ENCODE measurements at regions not wholly inside any gene's neighbourhood (a gene's known extent, or its start where the extent isn't known, plus 50 kb on each side); places are given as distances from the start of the nearest gene placed in this dataset.
"Not testable (repeated sequence)": the region's sequence is repeated elsewhere in the genome, so short reads cannot be mapped to it uniquely, and the experiment has no call there.

DNA sequence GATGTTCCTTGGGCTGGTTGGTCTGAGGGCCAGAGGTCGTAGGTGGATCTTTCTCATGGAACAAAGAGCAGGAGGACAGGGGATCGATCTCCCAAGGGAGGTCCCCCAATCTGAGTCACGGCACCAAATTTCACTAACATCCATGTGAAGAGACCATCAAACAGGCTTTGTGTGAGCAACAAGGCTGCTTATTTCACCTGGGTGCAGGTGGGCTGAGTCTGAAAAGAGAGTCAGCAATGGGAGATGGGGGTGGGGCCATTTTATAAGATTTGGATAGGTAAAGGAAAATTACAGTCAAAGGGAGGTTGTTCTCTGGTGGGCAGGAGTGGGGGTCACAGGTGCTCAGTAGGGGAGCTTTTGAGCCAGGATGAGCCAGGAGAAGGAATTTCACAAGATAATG is 334.0 kb upstream of the HTR1E start:
- not testable (repeated sequence) for H3K36me3 Mint-ChIP-seq; H3K27ac Mint-ChIP-seq; H3K27me3 Mint-ChIP-seq; H3K4me3 Mint-ChIP-seq; H3K9me3 Mint-ChIP-seq (ENCODE audit: low read depth); H3K4me1 Mint-ChIP-seq (ENCODE audit: low read depth)

DNA sequence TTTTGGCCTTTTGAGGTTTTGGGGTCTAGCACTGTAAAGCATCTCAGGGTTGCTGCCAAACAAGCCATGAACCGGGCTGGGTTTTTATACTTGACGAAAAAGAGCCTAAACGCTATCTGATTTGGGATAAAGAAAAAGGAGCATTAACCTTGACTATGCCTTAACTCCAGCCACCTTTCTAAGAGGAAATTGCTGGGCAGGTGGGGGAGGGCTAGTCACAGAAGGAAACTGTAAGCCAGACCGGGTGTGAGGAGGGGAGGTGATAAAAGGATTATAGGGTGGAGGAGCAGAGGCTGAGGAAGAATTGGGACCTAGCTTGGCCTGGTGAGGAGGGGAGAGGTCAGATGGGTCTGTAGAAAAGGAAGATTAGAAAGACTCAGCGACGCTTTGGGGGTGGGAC is 335.2 kb upstream of the HTR1E start:
- H3K27ac Mint-ChIP-seq; H3K4me1 Mint-ChIP-seq (ENCODE audit: low read depth); H3K9me3 Mint-ChIP-seq (ENCODE audit: low read depth); H3K4me3 Mint-ChIP-seq; H3K27me3 Mint-ChIP-seq; H3K36me3 Mint-ChIP-seq: not testable (repeated sequence)

GRCh38 chr6:86598969-86599368 is 338.4 kb upstream of the HTR1E start:
- H3K9me3 Mint-ChIP-seq (ENCODE audit: low read depth); H3K4me1 Mint-ChIP-seq (ENCODE audit: low read depth); H3K4me3 Mint-ChIP-seq; H3K27me3 Mint-ChIP-seq; H3K36me3 Mint-ChIP-seq; H3K27ac Mint-ChIP-seq: not testable (repeated sequence)

- no peaks in the 10 kb centered on the region for H3K36me3 Mint-ChIP-seq
- no peaks in the 10 kb centered on the region for H3K4me1 Mint-ChIP-seq (ENCODE audit: low read depth)
- no peak overlapping the region for H3K27ac Mint-ChIP-seq
- no peaks in the 10 kb centered on the region for H3K9me3 Mint-ChIP-seq (ENCODE audit: low read depth)
- no peaks in the 10 kb centered on the region for H3K27me3 Mint-ChIP-seq
- no peak overlapping the region for H3K4me3 Mint-ChIP-seq
Measured at GRCh38 chr6:86595641-86596040, 341.7 kb upstream of the HTR1E start.

DNA sequence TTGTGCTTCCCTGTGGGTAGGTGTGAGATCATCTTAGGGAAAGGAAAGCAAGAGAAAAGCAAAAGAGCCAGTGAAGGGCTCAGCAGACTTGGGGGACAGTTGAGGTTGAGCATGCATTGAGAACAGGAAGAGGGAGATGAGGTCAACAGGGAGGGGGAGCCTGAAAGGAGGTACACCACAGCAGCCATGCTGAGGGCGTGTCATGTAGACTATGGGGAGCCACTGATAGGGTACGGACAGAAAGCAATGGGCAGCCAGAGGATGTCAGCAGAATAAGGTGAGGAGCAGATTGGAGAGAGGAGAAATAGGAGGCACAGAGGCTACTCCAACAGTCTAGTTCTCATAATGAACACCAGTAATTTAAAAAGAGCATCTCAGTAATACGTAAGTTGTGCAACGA is 351.1 kb upstream of the HTR1E start:
- no peaks in the 10 kb centered on the region for H3K36me3 Mint-ChIP-seq
- peaks cover 20% of the 10 kb centered on the region for H3K9me3 Mint-ChIP-seq (ENCODE audit: low read depth)
- H3K27me3 Mint-ChIP-seq, result no peaks in the 10 kb centered on the region

GRCh38 chr6:86581833-86582232 is 355.5 kb upstream of the HTR1E start:
- H3K9me3 Mint-ChIP-seq (ENCODE audit: low read depth), result peaks cover 35% of the 10 kb centered on the region
- H3K27ac Mint-ChIP-seq, result no peak overlapping the region
- no peaks in the 10 kb centered on the region for H3K4me1 Mint-ChIP-seq (ENCODE audit: low read depth)
- no peaks in the 10 kb centered on the region for H3K36me3 Mint-ChIP-seq
- H3K4me3 Mint-ChIP-seq, result no peak overlapping the region
- no peaks in the 10 kb centered on the region for H3K27me3 Mint-ChIP-seq

More for the DNA sequence above, 351.1 kb upstream of the HTR1E start:
- Mint-ChIP-seq H3K4me3 (no peak overlapping the region), H3K27ac (no peak overlapping the region), H3K4me1 (ENCODE audit: low read depth) (no peaks in the 10 kb centered on the region)

DNA sequence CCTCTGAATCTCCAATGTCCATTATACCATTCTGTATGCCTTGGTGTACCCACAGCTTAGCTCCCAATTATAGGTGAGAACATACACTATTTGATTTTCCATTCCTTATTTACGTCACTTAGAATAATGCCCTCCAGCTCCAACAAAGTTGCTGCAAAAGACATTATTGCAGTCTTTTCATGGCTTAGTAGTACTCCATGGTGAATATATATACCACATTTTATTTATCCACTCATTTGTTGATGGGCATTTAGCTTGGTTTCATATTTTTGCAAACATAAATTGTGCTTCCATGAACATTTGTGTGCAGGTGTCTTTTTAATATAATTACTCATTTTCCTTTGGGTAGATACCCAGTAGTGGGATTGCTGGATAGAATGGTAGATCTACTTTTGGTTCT is 374.1 kb upstream of the HTR1E start:
- Mint-ChIP-seq H3K4me1 (ENCODE audit: low read depth) (no peaks in the 10 kb centered on the region), H3K9me3 (ENCODE audit: low read depth) (peaks cover 8% of the 10 kb centered on the region), H3K27me3 (no peaks in the 10 kb centered on the region), H3K36me3 (no peaks in the 10 kb centered on the region), H3K4me3 (no peak overlapping the region), H3K27ac (no peak overlapping the region)

- Mint-ChIP-seq H3K9me3 (ENCODE audit: low read depth) (peaks cover under 1% of the 10 kb centered on the region), H3K36me3 (no peaks in the 10 kb centered on the region), H3K4me1 (ENCODE audit: low read depth) (no peaks in the 10 kb centered on the region), H3K27me3 (no peaks in the 10 kb centered on the region), H3K4me3 (no peak overlapping the region), H3K27ac (no peak overlapping the region)
Measured at GRCh38 chr6:86558318-86558717, 379.0 kb upstream of the HTR1E start.

GRCh38 chr6:86537292-86537861 is 400.0 kb upstream of the HTR1E start:
- H3K4me1 Mint-ChIP-seq (ENCODE audit: low read depth), result no peaks in the 10 kb centered on the region
- no peak overlapping the region for H3K27ac Mint-ChIP-seq
- no peaks in the 10 kb centered on the region for H3K27me3 Mint-ChIP-seq
- H3K9me3 Mint-ChIP-seq (ENCODE audit: low read depth), result peaks cover 4% of the 10 kb centered on the region
- no peaks in the 10 kb centered on the region for H3K36me3 Mint-ChIP-seq
- H3K4me3 Mint-ChIP-seq, result no peak overlapping the region

DNA sequence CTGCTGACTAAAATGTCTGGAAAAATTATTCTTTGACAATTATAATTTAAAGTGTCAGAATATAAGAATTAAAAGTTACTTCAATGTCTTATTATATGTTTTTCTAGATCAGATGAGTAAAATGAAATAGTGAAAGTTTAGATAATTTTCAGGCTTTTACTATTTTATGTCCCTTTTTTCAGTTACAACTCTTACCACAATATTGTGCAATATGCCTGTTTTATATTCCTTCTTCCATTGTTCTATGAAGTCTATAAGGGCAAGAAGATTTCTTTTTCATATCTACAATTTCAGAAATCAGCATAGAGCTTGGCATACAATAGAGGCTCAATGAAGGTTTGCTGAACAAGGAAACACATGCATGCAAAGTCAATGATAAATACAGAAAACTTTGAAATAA is 401.2 kb upstream of the HTR1E start:
- H3K27me3 Mint-ChIP-seq, result no peaks in the 10 kb centered on the region
- H3K4me1 Mint-ChIP-seq (ENCODE audit: low read depth), result no peaks in the 10 kb centered on the region
- H3K27ac Mint-ChIP-seq, result no peak overlapping the region
- H3K4me3 Mint-ChIP-seq, result no peak overlapping the region
- no peaks in the 10 kb centered on the region for H3K36me3 Mint-ChIP-seq
- H3K9me3 Mint-ChIP-seq (ENCODE audit: low read depth), result peaks cover 4% of the 10 kb centered on the region

- no peaks in the 10 kb centered on the region for H3K4me1 Mint-ChIP-seq (ENCODE audit: low read depth)
- H3K27me3 Mint-ChIP-seq, result no peaks in the 10 kb centered on the region
- H3K27ac Mint-ChIP-seq, result no peak overlapping the region
- no peak overlapping the region for H3K4me3 Mint-ChIP-seq
- no peaks in the 10 kb centered on the region for H3K36me3 Mint-ChIP-seq
- H3K9me3 Mint-ChIP-seq (ENCODE audit: low read depth), result no peaks in the 10 kb centered on the region
Measured at GRCh38 chr6:86535100-86535499, 402.2 kb upstream of the HTR1E start.

DNA sequence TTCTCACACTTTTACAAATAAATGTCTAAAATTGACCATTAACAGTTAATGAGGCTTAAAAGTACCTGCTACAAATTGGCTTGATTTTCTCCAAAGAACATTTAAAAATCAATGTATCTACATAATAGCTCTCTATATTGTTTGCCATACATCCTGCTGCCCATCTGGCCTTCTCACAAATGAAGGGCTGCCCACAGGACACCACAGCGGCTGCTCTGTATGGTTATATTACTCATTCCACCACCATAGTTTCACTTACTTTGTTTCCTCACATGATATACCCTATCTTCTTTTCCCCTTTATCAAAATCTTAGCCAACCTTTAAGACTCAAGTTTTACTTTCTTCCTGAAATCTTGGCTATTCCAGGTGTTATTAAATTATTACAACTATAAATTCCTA is 407.7 kb upstream of the HTR1E start:
- Mint-ChIP-seq H3K4me3 (no peak overlapping the region), H3K9me3 (ENCODE audit: low read depth) (peaks cover 4% of the 10 kb centered on the region), H3K4me1 (ENCODE audit: low read depth) (no peaks in the 10 kb centered on the region), H3K36me3 (no peaks in the 10 kb centered on the region), H3K27me3 (no peaks in the 10 kb centered on the region), H3K27ac (no peak overlapping the region)

- H3K4me3 Mint-ChIP-seq, result no peak overlapping the region
- no peaks in the 10 kb centered on the region for H3K27me3 Mint-ChIP-seq
- H3K27ac Mint-ChIP-seq, result no peak overlapping the region
- no peaks in the 10 kb centered on the region for H3K36me3 Mint-ChIP-seq
- H3K9me3 Mint-ChIP-seq (ENCODE audit: low read depth), result peaks cover 9% of the 10 kb centered on the region
- no peaks in the 10 kb centered on the region for H3K4me1 Mint-ChIP-seq (ENCODE audit: low read depth)
Measured at GRCh38 chr6:86526238-86526637, 411.1 kb upstream of the HTR1E start.

GRCh38 chr6:86516087-86516486 is 421.2 kb upstream of the HTR1E start:
- Mint-ChIP-seq H3K9me3 (ENCODE audit: low read depth) (peaks cover 8% of the 10 kb centered on the region), H3K27ac (no peak overlapping the region), H3K4me3 (no peak overlapping the region), H3K4me1 (ENCODE audit: low read depth) (no peaks in the 10 kb centered on the region), H3K27me3 (no peaks in the 10 kb centered on the region), H3K36me3 (no peaks in the 10 kb centered on the region)

DNA sequence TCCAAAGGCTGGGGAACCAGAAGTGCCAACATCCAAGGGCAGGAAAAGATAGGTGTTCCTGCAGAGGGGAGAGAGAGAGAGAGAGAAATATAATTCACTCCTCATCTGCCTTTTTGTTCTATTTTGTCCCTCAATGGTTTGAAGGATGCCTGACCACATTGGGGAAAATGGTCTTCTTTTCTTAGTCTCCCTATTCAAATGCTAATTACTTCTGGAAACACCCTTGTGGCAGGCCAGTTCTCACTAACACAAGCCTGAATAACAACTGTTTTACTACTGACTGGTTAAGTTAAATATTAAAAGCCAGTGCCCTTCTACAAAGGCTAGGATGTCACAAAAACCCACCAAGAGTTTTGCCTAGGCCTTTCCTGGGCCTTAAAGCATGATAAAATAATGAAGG is 425.4 kb upstream of the HTR1E start:
- Mint-ChIP-seq H3K4me3 (no peak overlapping the region), H3K27me3 (no peaks in the 10 kb centered on the region), H3K4me1 (ENCODE audit: low read depth) (no peaks in the 10 kb centered on the region), H3K9me3 (ENCODE audit: low read depth) (peaks cover 7% of the 10 kb centered on the region), H3K27ac (no peak overlapping the region), H3K36me3 (no peaks in the 10 kb centered on the region)

DNA sequence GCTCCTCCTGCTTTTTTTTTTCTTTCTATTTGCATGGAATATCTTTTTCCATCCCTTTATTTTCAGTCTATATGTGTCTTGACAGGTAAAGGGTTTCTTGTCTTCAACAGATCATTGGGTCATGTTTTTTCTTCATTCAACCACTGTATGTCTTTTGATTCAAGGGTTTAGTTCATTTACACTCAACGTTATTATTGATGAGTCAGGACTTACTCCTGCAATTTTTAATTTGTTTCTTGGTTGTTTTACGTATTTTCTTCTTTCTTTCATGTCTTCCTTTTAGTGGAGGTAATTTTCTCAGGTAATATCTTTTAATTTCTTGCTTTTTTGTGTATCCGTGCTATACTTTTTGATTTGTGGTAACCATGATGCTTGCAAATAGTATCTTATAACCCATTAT is 429.1 kb upstream of the HTR1E start:
- peaks cover 15% of the 10 kb centered on the region for H3K9me3 Mint-ChIP-seq (ENCODE audit: low read depth)
- H3K4me1 Mint-ChIP-seq (ENCODE audit: low read depth), result no peaks in the 10 kb centered on the region
- H3K27ac Mint-ChIP-seq, result no peak overlapping the region
- H3K36me3 Mint-ChIP-seq, result no peaks in the 10 kb centered on the region
- no peak overlapping the region for H3K4me3 Mint-ChIP-seq
- no peaks in the 10 kb centered on the region for H3K27me3 Mint-ChIP-seq

DNA sequence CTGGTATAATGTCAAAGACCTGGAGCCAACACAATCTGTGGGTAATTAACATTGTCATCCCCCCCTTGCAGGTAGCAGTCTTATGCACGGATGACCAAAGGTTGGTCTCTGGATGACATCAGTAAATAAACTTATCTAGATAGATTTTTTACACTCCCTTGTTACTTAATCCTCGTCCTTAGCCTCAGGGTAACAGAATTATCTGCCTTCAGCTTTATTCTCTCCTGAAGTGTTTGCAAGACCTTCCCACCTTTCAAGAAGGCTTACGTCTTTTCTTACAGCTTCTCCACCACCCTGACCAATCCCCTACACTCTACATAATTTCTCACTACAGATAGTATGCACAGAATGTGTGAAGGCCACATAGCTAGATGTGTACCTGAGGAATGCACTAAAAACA is 434.8 kb upstream of the HTR1E start:
- Mint-ChIP-seq H3K9me3 (ENCODE audit: low read depth) (peaks cover 15% of the 10 kb centered on the region), H3K36me3 (no peaks in the 10 kb centered on the region), H3K27ac (no peak overlapping the region), H3K27me3 (no peaks in the 10 kb centered on the region), H3K4me3 (no peak overlapping the region), H3K4me1 (ENCODE audit: low read depth) (no peaks in the 10 kb centered on the region)

Data from activated naive CD8-positive, alpha-beta T cell (primary cell).